Erythroblast (primary cell): ENCODE measurements at regions not wholly inside any gene's neighbourhood (a gene's known extent, or its start where the extent isn't known, plus 50 kb on each side); places are given as distances from the start of the nearest gene placed in this dataset.

Experiments
- GATA1 ChIP-seq: IDR thresholded peaks from 2 replicates; pipeline ENCODE4 v1.6.1; 2011; ENCODE audit warnings: low read depth, mild to moderate bottlenecking, control low read depth, low read length, moderate library complexity
- POLR2A ChIP-seq: IDR thresholded peaks from 2 replicates; pipeline ENCODE4 v1.6.1; 2011; ENCODE audit warnings: mild to moderate bottlenecking, low read length

DNA sequence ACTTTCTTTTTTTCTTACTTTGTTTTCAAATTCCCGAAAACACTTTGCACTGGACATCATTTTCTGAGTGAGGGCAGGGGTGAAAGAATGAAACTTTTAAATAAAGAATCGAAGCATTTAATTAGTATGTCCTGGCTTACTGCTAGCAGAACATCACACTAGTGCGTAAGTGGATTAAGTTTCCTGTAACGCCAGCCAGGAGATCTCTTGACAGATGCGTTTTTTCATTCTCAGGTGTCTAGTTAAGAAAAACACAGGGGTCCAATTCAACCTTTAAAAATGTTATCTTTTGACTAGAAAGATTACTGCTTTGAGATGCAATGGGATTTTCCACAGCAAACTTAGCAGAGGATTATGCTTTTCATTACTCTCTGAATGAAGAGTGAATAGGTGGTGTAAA, 858.8 kb upstream of the EPHA7 start:
- TF ChIP-seq POLR2A (no peak), GATA1 (no peak)
